HG03342 (cell line): ENCODE measurements at regions not wholly inside any gene's neighbourhood (a gene's known extent, or its start where the extent isn't known, plus 50 kb on each side); places are given as distances from the start of the nearest gene placed in this dataset.
A peak's percentile ranks its signal among the peaks of the same experiment; 100 is the strongest.

Source experiments
- ATAC-seq: cut with Tn5 transposase; IDR thresholded peaks from one replicate; pipeline ENCODE4 v1.9.1; 2021; ENCODE audit warnings: mild to moderate bottlenecking, moderate library complexity; ENCODE audit not compliant: unreplicated experiment

DNA sequence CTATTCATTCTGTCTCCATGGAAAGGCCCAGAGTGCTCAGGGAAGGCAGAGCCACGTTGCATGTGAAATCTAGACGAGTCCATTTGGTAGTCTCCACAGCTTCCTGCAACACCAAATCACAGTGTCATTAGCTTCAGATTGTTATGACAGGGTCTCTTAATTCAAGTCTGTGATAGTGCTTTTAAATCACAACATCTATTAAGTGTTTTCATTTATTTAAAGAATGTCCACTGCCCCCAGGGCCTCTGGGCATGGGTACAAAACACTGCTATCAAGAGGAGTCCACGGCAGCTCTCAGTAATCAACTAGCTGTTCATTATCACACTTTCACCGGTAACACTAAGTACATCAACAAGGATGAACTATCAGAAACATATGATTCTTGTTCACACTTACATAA lies 455.9 kb upstream of the JARID2 start:
- ATAC-seq = no peak

DNA sequence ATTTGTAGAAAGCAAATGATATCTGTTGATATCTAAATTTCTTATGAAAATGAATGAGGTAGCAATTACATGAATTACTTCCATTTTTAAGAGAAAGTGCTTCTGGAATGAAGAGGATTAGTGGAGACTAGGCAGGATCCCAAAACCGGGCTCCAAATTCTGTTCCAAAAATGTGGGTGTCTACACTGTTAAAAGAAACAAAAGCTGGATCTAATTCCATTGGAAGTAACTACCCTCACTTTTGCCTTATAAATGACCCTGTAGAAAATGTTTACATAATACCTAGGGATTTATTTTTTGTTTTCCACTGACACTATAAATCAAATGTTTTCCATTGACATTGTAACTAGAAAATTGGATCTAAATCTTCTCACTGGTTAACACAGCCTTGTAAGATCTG lies 454.9 kb upstream of the JARID2 start:
- no peak for ATAC-seq

DNA sequence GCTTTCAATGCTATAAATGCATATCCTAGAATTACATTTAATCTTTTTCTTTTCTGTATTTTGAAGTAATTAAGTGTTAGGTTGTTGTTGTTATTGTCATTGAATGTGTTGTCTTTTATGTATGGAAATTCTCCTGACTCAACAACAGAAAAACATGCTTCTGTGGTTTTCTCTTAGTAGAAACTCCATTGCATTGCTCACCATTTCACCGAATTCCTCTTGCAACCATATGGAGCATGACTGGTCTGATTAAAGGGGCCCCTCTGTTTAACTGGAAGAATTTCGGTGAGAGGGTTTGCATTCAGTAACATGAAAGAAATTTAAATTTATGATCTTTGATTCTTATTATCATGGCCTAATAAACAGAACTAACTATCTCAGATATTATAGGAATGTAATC lies 454.3 kb upstream of the JARID2 start:
- no peak for ATAC-seq

DNA sequence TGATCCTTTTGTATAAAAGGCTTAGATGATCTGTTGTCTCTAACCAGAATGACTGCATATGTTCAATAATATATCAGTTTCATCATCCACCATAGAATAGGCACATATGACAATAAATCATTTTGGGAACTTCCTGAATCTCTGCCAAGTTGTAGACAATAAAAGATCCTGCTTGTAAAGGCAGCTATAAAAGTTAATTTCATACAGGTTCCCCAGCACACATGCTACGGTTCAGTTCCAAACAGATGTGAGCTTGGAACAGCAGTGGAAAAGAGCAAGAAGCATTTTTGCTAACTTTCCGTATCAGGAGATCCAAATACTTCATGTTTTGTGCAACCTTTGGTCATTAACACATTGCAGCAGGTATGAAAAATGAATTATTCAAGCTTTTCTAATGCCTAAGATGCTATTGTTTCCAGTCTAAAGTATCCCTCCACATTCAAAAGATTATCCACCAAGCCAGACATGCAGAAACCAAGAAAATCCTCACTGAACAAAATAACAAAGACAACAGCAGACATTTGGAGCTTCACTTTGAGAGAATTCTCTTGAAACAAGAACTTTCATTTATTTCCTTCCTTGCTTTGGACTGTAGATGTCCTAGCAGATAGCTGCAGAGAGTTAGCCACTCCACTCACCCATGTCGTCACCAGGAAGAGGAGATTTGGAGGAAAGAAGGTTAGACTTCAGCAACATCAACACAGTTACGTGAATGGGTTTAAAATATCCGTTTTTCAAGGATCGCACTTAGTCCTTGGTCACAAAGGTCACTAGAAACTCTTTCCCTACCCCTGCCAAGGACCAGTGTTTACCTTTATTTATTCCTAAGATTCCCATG lies 453.5 kb upstream of the JARID2 start:
- no peak for ATAC-seq

DNA sequence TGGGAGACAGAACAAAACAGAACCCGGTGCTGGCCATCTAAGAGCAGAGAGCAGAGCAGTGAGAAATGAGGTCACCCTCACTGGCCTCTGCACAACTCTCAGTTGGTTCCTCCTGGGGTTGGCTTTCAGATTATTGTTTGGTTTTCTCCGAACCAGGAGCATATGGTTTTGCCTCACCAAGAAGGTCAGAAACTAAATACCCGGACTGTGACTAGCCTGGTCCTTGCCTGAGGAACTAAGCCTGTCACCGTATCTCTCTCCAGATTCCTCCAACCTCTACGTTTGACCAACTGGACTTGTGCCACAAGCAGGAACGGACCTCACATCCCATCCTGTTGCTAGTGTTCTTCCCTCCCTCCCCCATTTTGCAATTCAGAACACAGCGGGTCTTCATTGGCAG lies 450.4 kb upstream of the JARID2 start:
- no peak for ATAC-seq

DNA sequence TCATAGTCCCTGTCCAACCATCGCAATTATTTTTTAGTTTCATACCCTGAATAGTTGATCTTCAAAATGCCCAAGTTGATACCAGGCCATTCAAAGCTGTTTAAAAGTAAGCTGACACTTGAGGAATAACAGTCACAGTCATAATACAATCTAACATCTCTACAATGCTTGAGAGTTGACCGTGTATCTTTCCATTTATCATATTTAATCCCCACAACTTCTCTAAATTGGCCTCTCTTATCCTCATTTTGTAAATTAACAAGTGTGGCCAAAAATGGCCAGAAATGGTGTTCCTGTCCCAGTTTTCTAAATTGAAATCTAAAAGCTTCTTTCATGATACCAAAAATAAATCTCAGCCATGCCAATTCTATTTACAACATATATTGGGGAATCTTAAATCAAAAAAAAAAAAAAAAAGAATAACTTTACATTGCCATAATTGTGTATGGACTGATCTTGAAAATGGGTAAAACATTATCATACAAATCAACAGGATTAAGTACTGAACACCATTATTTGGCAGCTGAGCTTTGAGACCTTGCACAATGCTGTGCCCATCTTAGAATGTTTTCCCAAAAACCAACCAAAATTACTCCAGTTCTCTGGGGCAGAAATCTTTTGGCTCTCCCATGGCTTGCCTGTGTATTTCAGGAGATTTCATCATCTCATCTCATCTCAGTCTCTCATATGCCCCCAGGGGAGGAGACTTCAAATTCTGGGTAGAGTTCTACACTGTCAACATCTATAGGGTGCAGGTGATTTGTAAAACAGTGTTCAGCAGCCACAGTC lies 448.7 kb upstream of the JARID2 start:
- no peak for ATAC-seq

DNA sequence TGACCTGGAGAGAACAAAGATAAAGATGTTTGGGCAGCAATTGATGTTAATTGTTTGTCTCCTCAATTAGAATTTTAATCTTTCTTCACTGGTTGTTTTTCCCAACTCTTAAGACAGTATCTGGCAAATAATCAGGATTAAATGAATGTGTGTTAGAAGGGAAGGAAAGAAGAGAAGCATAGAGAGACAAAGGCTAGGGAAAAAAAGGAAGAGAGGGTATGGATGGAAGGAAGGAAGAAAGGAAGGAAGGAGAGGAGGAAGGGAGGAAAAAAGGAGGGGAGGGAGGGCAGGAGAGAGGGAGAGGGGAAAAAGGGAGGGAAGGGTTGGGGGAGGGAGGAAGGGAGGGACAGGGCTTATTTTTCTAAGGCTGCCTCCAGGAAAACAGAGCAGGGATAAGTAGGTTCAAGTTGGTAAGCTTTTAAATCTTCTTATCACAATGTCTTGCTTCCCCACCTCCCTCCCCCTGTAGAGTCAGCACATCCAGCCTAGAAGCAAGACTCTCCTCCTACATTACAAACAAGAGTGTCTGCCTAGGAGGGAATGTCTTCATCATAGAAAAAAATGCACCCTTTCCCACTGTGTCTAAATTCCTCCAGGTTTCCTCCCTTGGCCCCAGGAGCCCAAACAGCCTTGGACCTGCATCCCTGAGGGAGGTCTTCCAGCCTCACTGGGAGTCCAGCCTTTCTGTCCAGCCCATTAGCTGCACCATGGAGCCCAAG lies 447.8 kb upstream of the JARID2 start:
- no peak for ATAC-seq

DNA sequence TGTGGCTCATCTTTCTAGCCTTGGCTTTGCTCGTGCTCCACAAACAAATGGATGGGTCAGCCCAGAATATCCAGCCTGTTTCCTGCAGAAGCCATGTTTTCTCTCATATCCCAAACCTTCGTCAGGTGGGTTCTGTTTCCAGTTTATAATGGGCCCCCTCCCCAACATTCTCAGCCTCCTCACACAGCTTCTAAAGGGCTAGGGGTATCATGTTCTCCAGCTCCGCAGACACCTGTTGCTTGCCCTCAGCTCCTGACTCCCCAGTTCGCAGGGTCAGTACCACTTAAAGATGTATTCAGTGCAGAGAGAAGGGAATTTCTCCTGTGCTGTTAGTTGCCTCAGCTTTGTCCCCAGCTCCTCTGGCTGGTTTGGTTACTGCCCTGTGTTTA lies 447.3 kb upstream of the JARID2 start:
- ATAC-seq = no peak

DNA sequence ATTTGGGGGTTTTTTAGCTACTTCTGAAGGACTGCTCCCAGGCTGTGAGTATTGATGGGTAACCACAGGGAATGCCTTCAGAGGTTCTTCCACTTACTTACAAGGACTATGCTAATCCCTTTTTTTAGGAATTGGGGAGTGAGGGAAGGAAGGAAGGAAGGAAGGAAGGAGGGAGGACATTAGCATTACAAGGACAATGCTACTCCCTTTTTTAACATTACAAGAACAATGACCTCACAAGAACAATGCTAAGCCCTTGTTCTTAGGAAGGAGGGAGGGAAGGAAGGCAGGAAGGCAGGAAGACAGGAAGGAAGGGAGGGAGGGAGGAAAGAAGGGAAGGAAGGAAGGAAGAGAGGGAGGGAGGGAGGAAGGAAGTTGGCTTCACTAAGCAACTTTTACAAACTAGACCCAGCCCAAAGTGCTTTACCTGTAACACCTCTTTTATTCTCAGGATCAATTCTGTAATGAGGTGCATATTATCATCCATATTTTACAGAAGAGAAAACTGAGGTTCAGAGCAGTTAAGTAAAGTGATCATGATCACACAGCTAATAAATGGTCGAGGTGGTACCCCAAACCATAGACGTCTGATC lies 446.8 kb upstream of the JARID2 start:
- ATAC-seq = no peak

DNA sequence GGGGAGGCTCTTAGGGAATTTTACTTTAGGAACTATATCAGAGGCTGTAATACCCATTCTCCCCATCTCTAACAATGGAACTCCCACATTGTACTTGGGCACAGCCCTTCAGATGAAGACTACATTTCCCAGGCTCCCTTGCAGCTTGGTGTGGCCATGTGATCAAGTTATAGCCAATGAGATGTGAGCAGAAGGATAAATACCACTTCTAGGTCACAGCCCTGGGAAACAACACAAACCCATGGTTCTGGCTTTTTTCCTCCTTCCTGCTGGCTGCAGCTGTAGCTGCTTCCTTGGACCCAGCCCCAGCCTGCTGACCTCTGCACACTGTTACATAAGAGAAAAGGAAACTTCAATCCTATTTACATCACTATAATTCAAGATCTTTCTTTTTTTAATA lies 445.9 kb upstream of the JARID2 start:
- peak; percentile 75 for ATAC-seq

DNA sequence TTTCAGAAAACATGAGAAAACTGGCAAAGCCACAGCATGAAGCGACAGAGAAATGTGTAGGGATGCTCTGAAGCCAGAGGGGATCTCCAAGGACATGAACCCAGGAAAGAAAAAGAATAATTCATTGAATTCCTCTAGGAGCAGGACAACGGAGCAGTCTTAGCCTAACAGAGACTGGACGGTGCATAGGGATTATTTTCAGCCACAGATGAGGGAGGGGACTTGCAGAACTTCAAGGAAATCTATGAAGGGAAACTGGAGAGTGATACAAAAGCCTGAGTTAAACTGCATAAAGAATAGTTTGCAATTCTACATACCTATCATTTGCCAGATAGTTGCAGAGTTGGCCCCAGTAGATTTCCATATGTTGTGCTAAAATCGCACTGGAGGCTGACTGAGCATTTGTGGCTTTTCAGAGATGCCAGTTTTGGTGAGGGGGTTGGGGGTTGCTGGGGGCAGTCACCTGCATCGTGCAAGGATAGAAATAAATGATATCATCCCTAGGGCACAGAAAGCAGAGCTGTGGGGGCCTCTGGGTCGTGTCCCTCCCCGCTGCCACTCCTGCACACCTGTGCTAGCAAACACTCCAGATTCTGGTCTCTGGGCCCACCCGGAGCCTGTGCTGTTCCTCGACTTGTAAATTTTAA lies 443.2 kb upstream of the JARID2 start:
- ATAC-seq = no peak

DNA sequence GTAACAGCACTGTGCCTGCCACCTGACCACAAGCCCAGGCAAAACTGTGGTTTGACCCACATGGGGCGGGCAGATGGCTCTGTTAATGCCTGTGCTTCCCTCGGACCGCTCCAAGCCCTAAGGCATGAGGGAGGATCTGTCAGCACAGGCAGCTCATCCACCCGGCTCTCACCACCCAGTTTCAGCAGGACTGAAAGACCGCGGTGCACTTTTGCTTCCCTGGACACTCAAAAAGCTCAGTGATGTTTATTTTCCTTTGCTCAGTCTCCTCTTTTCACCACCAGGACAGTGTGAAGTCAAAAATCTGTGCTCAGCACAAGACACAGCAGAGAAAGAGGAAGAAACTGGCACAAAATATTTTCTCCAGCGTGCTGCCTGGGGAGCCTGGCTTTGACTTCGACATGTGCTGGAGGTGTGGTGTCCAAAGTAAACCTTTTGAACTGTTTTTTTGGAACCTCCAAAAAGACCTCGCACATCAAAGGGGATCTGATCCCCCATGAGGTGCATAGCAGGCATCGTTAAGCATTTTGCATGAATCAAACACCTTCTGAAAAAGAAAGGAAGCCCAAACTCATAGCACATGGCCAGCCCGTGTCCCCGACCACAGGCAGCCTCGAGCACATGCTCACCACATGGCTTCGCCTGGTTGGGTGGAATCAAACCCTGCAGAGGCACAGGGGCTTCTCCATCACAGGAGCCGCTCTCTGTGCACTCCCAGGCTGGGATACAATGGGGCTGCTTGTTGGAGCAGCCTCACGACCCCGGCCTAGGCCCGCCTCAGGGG lies 441.7 kb upstream of the JARID2 start:
- ATAC-seq = no peak

DNA sequence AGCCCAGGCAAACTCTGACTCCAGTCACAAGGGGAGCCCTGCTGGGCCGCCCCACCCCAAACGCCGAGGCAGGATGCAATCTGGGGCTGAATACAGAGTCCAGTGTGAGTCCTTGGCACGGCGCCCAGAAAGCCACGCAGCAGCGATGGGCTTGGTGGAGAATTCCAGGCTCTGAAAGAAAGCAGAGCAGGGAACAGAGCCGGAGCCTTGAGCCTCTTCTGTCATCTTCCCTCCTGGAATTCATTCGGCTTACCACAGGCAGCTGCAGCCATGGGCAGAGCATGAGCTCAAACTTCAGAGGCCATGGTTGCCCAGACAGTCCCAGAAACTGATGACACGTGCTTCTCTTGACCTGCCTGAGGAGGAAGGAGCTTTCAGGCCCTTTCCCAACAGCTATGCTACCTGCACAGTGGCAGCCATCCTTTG lies 441.1 kb upstream of the JARID2 start:
- ATAC-seq = no peak

DNA sequence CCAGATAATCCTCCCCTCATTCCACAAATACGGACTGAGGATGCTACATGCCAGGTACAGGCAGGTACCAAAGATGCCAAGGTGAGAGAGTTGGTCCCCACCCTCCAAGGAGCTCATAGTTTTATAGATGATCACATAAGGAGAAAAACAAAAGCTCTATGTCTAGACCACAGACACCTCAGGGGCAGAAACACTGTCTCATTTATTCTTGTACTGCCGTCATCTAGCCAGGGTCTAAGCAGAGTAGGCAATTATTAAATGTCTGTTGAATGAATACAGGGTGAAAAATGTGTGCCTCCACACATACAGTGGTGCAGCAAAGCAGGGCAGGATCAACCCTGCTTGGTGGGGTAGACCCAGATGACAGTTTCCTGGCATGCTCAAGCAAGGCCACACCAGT lies 439.8 kb upstream of the JARID2 start:
- ATAC-seq = no peak

DNA sequence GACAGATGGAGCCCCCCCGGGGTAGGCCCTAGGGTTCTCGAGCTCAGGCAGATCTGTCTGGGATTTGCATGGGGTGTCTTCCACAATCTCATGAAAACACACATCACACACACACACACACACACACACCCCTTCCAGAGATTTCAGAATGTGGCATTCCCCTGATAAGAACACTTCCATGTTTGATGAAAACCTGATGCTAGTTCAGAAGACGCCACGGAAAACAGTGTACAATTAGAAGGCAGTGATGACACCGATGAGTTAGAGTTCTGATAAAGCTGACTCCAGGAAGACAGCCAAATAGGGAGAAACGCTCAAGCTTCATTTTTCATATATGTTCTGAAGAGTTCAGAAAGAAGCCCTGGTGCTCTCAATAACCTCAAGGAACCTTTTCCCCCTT lies 438.7 kb upstream of the JARID2 start:
- no peak for ATAC-seq

DNA sequence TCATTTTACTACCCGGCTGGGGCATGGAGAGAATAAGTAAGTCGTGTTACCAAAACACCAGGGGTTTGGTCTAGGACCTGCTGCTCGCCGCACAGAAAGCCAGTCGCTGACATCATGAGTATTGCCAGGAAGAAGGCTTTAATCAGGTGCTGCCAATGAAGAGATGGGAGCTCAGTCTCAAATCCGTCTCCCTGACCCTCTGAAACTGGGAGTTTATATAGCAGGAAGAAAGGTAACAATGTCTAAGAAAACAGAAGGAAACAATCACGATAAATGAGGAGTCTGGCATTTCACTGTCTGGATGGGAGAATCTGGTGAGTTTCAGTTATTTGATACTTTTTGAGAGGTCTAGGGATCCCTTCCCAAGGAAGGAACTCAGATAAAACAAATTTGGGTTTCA lies 437.9 kb upstream of the JARID2 start:
- ATAC-seq = no peak

DNA sequence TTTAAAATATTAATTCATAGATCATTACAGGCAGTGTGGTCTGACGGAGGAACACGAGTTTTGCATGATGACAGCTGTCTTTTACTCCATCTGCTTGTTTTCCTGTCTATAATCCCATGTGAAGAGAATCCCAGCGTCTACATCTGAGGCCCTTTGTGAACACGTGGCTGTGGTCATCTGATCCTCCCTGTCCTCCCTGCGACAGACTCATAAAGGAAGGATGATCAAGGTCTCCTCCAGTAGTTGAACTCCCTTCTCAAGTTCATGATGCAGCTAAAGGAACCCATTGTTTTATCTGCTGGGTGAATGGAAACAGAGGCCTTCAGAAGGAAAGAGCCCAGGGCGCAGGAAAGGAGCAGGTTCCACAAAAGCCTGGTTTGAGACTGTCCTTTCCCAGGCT lies 435.8 kb upstream of the JARID2 start:
- ATAC-seq = no peak

DNA sequence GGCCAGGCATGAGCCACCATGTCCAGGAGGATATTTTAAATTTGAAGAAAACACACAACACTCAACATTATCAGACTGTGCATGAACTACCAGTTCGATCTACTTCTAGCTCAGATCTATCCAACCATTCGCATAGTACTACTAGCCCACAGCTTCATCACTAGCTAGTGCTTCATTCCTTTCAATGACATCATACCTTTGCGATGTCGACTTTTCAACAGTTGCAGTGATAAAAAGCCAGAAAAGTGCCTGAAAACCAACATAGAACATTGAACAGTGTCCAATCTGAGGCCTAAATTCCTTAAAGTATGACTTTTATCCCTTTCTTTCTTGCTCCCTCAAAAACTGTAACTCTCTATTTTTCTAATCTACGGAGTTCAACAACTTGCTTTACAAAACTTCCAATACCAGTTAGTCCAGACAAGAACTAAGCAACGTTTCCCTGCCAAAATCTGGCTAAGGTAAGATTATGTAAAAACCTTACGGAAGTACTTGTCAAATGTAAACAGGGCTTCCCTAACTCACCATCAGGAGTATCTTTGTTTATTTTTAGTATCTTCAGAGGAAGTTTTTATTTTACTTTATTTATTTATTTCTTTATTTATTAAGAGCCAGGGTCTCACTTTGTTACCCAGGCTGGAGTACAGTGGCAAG lies 434.0 kb upstream of the JARID2 start:
- ATAC-seq = no peak

DNA sequence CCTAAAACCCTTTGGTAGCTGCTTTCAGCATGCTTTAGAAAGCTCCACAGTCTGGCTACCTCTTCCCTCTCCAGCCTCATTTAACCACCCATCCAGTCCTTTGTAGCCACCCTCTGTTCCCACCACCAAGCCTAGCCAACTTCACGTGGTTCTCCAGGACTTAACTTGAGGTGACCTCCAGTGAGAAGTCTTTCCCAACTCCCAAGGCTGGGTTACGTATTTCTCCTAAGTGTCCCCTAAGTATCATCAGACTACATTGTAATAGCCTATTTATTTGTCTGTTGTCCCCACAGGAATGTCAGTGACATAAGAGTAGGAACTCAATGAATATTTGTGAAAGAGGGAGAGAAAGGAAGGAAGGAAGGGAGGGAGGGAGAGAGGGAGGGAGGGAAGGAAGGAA lies 431.9 kb upstream of the JARID2 start:
- ATAC-seq = no peak
